HEK293T (cell line): ENCODE measurements at regions not wholly inside any gene's neighbourhood (a gene's known extent, or its start where the extent isn't known, plus 50 kb on each side); places are given as distances from the start of the nearest gene placed in this dataset.

ENCODE experiments used
- BHLHE40 ChIP-seq: fragments of 450-650 bp; IDR thresholded peaks from 2 replicates; pipeline ENCODE4 v1.6.1; 2016; ENCODE audit warnings: mild to moderate bottlenecking, moderate library complexity, borderline replicate concordance
- FOXK2 ChIP-seq: fragments of 450-650 bp; IDR thresholded peaks from 2 replicates; pipeline ENCODE4 v1.6.1; 2016; ENCODE audit warnings: mild to moderate bottlenecking
- FOXM1 ChIP-seq: fragments of 450-650 bp; IDR thresholded peaks from 2 replicates; pipeline ENCODE4 v1.6.1; 2017; ENCODE audit warnings: mild to moderate bottlenecking, borderline replicate concordance
- HDGF ChIP-seq: fragments of 450-650 bp; IDR thresholded peaks from 2 replicates; pipeline ENCODE4 v1.6.1; 2017; ENCODE audit warnings: antibody characterized with exemption, borderline replicate concordance
- PKNOX1 ChIP-seq: fragments of 450-650 bp; IDR thresholded peaks from 2 replicates; pipeline ENCODE4 v1.6.1; 2016
- SP1 ChIP-seq: fragments of 450-650 bp; IDR thresholded peaks from 2 replicates; pipeline ENCODE4 v1.6.1; 2017
- ZNF384 ChIP-seq: fragments of 450-650 bp; IDR thresholded peaks from 2 replicates; pipeline ENCODE4 v1.6.1; 2016

DNA sequence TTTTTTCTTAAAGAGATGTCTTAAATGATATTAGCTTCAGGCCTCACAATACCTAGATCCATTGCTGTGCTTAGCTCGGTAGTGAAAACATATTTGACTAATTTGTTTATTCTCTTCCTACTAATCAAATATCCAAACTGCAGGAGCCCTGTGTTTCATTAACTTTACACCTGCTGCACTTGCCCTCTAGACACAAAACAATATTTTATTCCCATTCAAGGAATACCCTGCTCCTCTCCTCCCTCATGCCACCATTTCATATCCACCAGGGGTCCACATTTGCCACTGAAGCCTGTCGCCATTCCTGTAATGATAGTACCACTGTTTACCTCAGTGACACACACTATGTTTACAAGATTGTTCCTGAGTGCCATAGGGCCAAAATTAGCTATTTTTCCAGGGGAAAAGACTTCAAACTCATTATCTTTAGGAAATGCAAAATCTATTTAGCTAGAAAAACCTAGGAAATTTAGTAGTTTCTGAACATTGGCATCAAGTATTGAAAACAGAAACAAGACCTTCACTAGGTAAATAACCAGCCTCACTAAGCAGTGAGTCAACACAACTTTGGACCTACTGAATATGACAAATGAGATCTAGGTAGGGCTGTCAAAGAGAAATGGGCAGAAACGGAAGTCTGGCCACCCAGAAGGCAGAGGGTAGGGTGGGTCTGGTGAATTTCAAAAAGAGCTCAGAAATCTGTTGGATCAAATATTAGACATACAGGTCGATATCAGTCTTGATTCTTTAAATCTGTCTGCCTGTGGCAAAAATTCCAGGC lies 134.6 kb upstream of the KCNK1 start:
- no peak for TF ChIP-seq BHLHE40
- no peak for TF ChIP-seq SP1
- no peak for TF ChIP-seq HDGF
- no peak for TF ChIP-seq PKNOX1
- TF ChIP-seq ZNF384, result no peak
- TF ChIP-seq FOXM1, result no peak
- no peak for TF ChIP-seq FOXK2
